GM23338 (cell line): ENCODE measurements at regions not wholly inside any gene's neighbourhood (a gene's known extent, or its start where the extent isn't known, plus 50 kb on each side); places are given as distances from the start of the nearest gene placed in this dataset.

Experiments
- ATAC-seq: fragments of 200-7000 bp; cut with Tn5 transposase; 3 replicates; pipeline ENCODE4 v1.9.1; 2020
- DNase-seq: peaks from one replicate; pipeline ENCODE4 v3.0.0-alpha.2; 2015; ENCODE audit warnings: low spot score
- H2AFZ ChIP-seq: fragments of 200-600 bp; sonication (generic); 2 replicates; pipeline ENCODE4 v1.8.0; 2016; ENCODE audit warnings: antibody characterized with exemption, mild to moderate bottlenecking, moderate library complexity
- H3F3A ChIP-seq: fragments of 200-600 bp; sonication (generic); replicated peaks from 2 replicates; pipeline ENCODE4 v1.8.0; 2017; ENCODE audit warnings: antibody characterized with exemption, mixed run types, low read depth
- H3K27ac ChIP-seq: fragments of 200-600 bp; sonication (generic); 2 replicates; pipeline ENCODE4 v1.6.1; 2016; ENCODE audit warnings: low read depth
- H3K27me3 ChIP-seq: fragments of 200-600 bp; sonication (generic); 2 replicates; pipeline ENCODE4 v1.8.0; 2016; ENCODE audit warnings: mild to moderate bottlenecking, mixed run types, moderate library complexity; ENCODE audit not compliant: insufficient read depth
- H3K36me3 ChIP-seq: fragments of 200-600 bp; sonication (generic); 2 replicates; pipeline ENCODE4 v1.8.0; 2016; ENCODE audit warnings: mild to moderate bottlenecking; ENCODE audit not compliant: insufficient read depth
- H3K4me1 ChIP-seq: fragments of 200-600 bp; sonication (generic); 2 replicates; pipeline ENCODE4 v1.8.0; 2016; ENCODE audit warnings: mild to moderate bottlenecking, moderate library complexity; ENCODE audit not compliant: insufficient read depth
- H3K4me2 ChIP-seq: fragments of 200-600 bp; sonication (generic); 2 replicates; pipeline ENCODE4 v1.7.1; 2017; ENCODE audit warnings: mixed run types
- H3K4me3 ChIP-seq: fragments of 200-600 bp; sonication (generic); 2 replicates; pipeline ENCODE4 v1.6.1; 2016; ENCODE audit warnings: mixed run types
- H3K79me2 ChIP-seq: fragments of 200-600 bp; sonication (generic); replicated peaks from 2 replicates; pipeline ENCODE4 v1.8.0; 2017; ENCODE audit warnings: mild to moderate bottlenecking; ENCODE audit not compliant: insufficient read depth
- H3K9me2 ChIP-seq: fragments of 200-600 bp; sonication (generic); 2 replicates; pipeline ENCODE4 v1.8.0; 2017; ENCODE audit not compliant: insufficient read depth
- H4K20me1 ChIP-seq: fragments of 200-600 bp; sonication (generic); replicated peaks from 2 replicates; pipeline ENCODE4 v1.8.0; 2017; ENCODE audit warnings: mild to moderate bottlenecking; ENCODE audit not compliant: insufficient read depth
- H3K27ac Mint-ChIP-seq: 2 replicates; pipeline ENCODE4 v1.8.0; 2020; ENCODE audit warnings: inconsistent platforms, mild to moderate bottlenecking, moderate library complexity, mixed read lengths
- H3K27me3 Mint-ChIP-seq: 3 replicates; pipeline ENCODE4 v1.8.0; 2022; ENCODE audit warnings: low read depth, mild to moderate bottlenecking, moderate library complexity, mixed read lengths, inconsistent platforms; ENCODE audit not compliant: insufficient read depth, poor library complexity
- H3K36me3 Mint-ChIP-seq: 3 replicates; pipeline ENCODE4 v1.8.0; 2021; ENCODE audit warnings: low read depth, mild to moderate bottlenecking, inconsistent platforms, moderate library complexity, mixed read lengths
- H3K4me1 Mint-ChIP-seq: 3 replicates; pipeline ENCODE4 v1.8.0; 2020; ENCODE audit warnings: mild to moderate bottlenecking, inconsistent platforms, mixed read lengths
- H3K4me3 Mint-ChIP-seq: 3 replicates; pipeline ENCODE4 v1.8.0; 2021; ENCODE audit warnings: moderate library complexity, mild to moderate bottlenecking, inconsistent platforms, mixed read lengths
- H3K9me3 Mint-ChIP-seq: 3 replicates; pipeline ENCODE4 v1.8.0; 2020; ENCODE audit warnings: moderate library complexity, mild to moderate bottlenecking, inconsistent platforms, mixed read lengths
- NANOG ChIP-seq: IDR thresholded peaks from 2 replicates; pipeline ENCODE4 v1.6.1; 2016; ENCODE audit warnings: antibody characterized with exemption, borderline replicate concordance
- POLR2AphosphoS5 ChIP-seq: IDR thresholded peaks from 2 replicates; pipeline ENCODE4 v1.6.1; 2016; ENCODE audit warnings: antibody characterized with exemption, low read depth
- STAT1 ChIP-seq: IDR thresholded peaks from one replicate; pipeline ENCODE4 v1.6.1; 2016; ENCODE audit warnings: antibody characterized with exemption; ENCODE audit not compliant: unreplicated experiment
- ZNF114 ChIP-seq: fragments of 250-450 bp; sonication (Bioruptor Pico); IDR thresholded peaks from 2 replicates; pipeline ENCODE4 v1.5.0; 2020; ENCODE audit warnings: mild to moderate bottlenecking, moderate library complexity
- ZNF331 ChIP-seq: fragments of 250-450 bp; sonication (Bioruptor Pico); IDR thresholded peaks from 2 replicates; pipeline ENCODE4 v1.5.0; 2020; ENCODE audit warnings: low read depth, mild to moderate bottlenecking, moderate library complexity
- ZNF462 ChIP-seq: fragments of 250-450 bp; sonication (Bioruptor Pico); IDR thresholded peaks from 2 replicates; pipeline ENCODE4 v1.5.0; 2020; ENCODE audit warnings: mild to moderate bottlenecking, moderate library complexity

GRCh38 chr4:151865744-151866591, 105.2 kb upstream of the GATB start (continued):
- TF ChIP-seq ZNF462: no peak
- TF ChIP-seq STAT1: no peak

GRCh38 chr4:151865312-151865711, 104.5 kb upstream of the GATB start:
- Mint-ChIP-seq H3K9me3 (peaks cover 10% of the 10 kb centered on the region), H3K27ac (no peak overlapping the region), H3K36me3 (peaks cover 10% of the 10 kb centered on the region), H3K27me3 (peaks cover 4% of the 10 kb centered on the region), H3K4me1 (peaks cover 3% of the 10 kb centered on the region; the same call in 1 of the 3 replicates), H3K4me3 (no peak overlapping the region)
- ATAC-seq: no peak
- Histone ChIP-seq H3K27me3 (no peaks in the 10 kb centered on the region), H3K4me3 (no peak overlapping the region), H3K36me3 (no peaks in the 10 kb centered on the region), H3K79me2 (no peaks in the 10 kb centered on the region), H3K4me2 (no peak overlapping the region), H2AFZ (peak overlapping the region; percentile 47; the same call in 1 of the 2 replicates), H3K27ac (no peak overlapping the region), H3F3A (no peaks in the 10 kb centered on the region), H3K4me1 (no peaks in the 10 kb centered on the region; the same call in 1 of the 2 replicates), H3K9me2 (peaks cover 5% of the 10 kb centered on the region; the same call in 1 of the 2 replicates), H4K20me1 (no peaks in the 10 kb centered on the region)
- TF ChIP-seq POLR2AphosphoS5 (no peak), STAT1 (no peak), NANOG (no peak), ZNF331 (CRISPR knock-in tag) (no peak), ZNF462 (no peak), ZNF114 (CRISPR knock-in tag) (no peak)
- no peak for DNase-seq
